A549 (cell line): ENCODE measurements at regions not wholly inside any gene's neighbourhood (a gene's known extent, or its start where the extent isn't known, plus 50 kb on each side); places are given as distances from the start of the nearest gene placed in this dataset.

Experiments
- ATAC-seq, 2 experiments: fragments of 200-7000 bp in 1 of 2; fragments of >200 bp in 1 of 2; cut with Nextera tagmentation in 1 of 2; cut with Tn5 transposase in 1 of 2; 3 replicates each; pipeline versions ENCODE4 v1.8.0 to v1.9.1; 2018 to 2020; ENCODE audit warnings: mild to moderate bottlenecking in 1 of 2, moderate library complexity in 1 of 2
- CTCF ChIA-PET: fragments of 300-600 bp; sonication (Branson Sonifier 250); formaldehyde crosslinking; extraction: SDS; loops from one replicate; lab custom pipeline; 2021; ENCODE audit warnings: antibody characterized with exemption, inconsistent platforms; lab: Yijun Ruan, JAX
- POLR2A ChIA-PET: fragments of 350-600 bp; formaldehyde crosslinking; extraction: SDS; loops from one replicate; lab custom pipeline; 2021; ENCODE audit warnings: antibody characterized with exemption, inconsistent platforms; lab: Yijun Ruan, JAX
- DNase-seq, 2 experiments: peaks; one replicate each; pipeline versions ENCODE4 v3.0.0 to v3.0.0-alpha.2; 2011 to 2016; ENCODE audit warnings: low read depth in 1 of 2, low spot score in 1 of 2
- FAIRE-seq: peaks from 2 replicates; lab custom pipeline; 2011; peaks lifted over from hg19 to GRCh38; lab: Jason Lieb, UNC
- H3K27ac ChIP-seq, 2 experiments: fragments of >200 bp; sonication (Bioruptor Twin); formaldehyde crosslinking; 3 replicates each; pipeline ENCODE4 v1.5.1; 2016 to 2017
- H3K4me1 ChIP-seq: fragments of >200 bp; sonication (Bioruptor Twin); formaldehyde crosslinking; 3 replicates; pipeline ENCODE4 v1.6.1; 2016
- H3K4me2 ChIP-seq: fragments of >200 bp; sonication (Bioruptor Twin); formaldehyde crosslinking; 3 replicates; pipeline ENCODE4 v1.6.1; 2016
- H3K4me3 ChIP-seq: fragments of >200 bp; sonication (Bioruptor Twin); formaldehyde crosslinking; 3 replicates; pipeline ENCODE4 v1.5.1; 2016
- H3K9me3 ChIP-seq: fragments of >200 bp; sonication (Bioruptor Twin); formaldehyde crosslinking; 3 replicates; pipeline ENCODE4 v1.6.1; 2016
- CBX2 ChIP-seq: fragments of 200-600 bp; sonication (generic); IDR thresholded peaks from 2 replicates; pipeline ENCODE4 v1.6.1; 2016; ENCODE audit warnings: low read depth, mild to moderate bottlenecking, borderline replicate concordance
- CBX8 ChIP-seq: fragments of 200-600 bp; sonication (generic); IDR thresholded peaks from 2 replicates; pipeline ENCODE4 v1.6.1; 2016
- CEBPB ChIP-seq, 2 experiments: fragments of >200 bp in 1 of 2; sonication (Bioruptor Twin) in 1 of 2; formaldehyde crosslinking in 1 of 2; IDR thresholded peaks; 2 replicates each; pipeline ENCODE4 v1.6.1; 2012 to 2016
- CHD2 ChIP-seq: fragments of 150-350 bp; IDR thresholded peaks from 2 replicates; pipeline ENCODE4 v1.6.1; 2014; ENCODE audit warnings: low read length; ENCODE audit not compliant: partially characterized antibody
- CHD4 ChIP-seq: fragments of 200-600 bp; sonication (generic); IDR thresholded peaks from 2 replicates; pipeline ENCODE4 v1.6.1; 2016; ENCODE audit warnings: antibody characterized with exemption, mild to moderate bottlenecking, borderline replicate concordance
- E2F6 ChIP-seq: IDR thresholded peaks from 2 replicates; pipeline ENCODE4 v1.6.1; 2012; ENCODE audit warnings: low read depth, borderline replicate concordance
- EHF ChIP-seq: fragments of 250-450 bp; sonication (Bioruptor Pico); IDR thresholded peaks from 2 replicates; pipeline ENCODE4 v1.5.0; 2020; ENCODE audit warnings: mild to moderate bottlenecking
- EHMT2 ChIP-seq: fragments of 200-600 bp; sonication (generic); IDR thresholded peaks from 2 replicates; pipeline ENCODE4 v1.6.1; 2016; ENCODE audit warnings: antibody characterized with exemption, low read depth, mild to moderate bottlenecking, moderate library complexity
- ELK1 ChIP-seq: fragments of 150-350 bp; IDR thresholded peaks from 2 replicates; pipeline ENCODE4 v1.6.1; 2014; ENCODE audit warnings: low read depth, mild to moderate bottlenecking, low read length
- EP300 ChIP-seq, 2 experiments: fragments of >200 bp; sonication (Bioruptor Twin); formaldehyde crosslinking; IDR thresholded peaks; 2 replicates in 1 of 2; 3 replicates in 1 of 2; pipeline ENCODE4 v1.6.1; 2016 to 2017
- FOSL2 ChIP-seq, 2 experiments: fragments of 450-650 bp in 1 of 2; fragments of >200 bp in 1 of 2; sonication (Bioruptor Twin) in 1 of 2; formaldehyde crosslinking; IDR thresholded peaks; 2 replicates each; pipeline versions ENCODE4 v1.5.0 to v1.6.1; 2016 to 2020; ENCODE audit warnings: mild to moderate bottlenecking in 1 of 2, moderate library complexity in 1 of 2
- FOXS1 ChIP-seq: fragments of 250-450 bp; sonication (Bioruptor Pico); IDR thresholded peaks from 2 replicates; pipeline ENCODE4 v1.5.0; 2020; ENCODE audit warnings: mild to moderate bottlenecking, moderate library complexity
- HDAC2 ChIP-seq: fragments of 200-600 bp; sonication (generic); IDR thresholded peaks from 2 replicates; pipeline ENCODE4 v1.6.1; 2016
- HES2 ChIP-seq: fragments of >200 bp; sonication (Bioruptor Twin); formaldehyde crosslinking; IDR thresholded peaks from 2 replicates; pipeline ENCODE4 v1.6.1; 2016
- HEYL ChIP-seq: fragments of 250-450 bp; sonication (Bioruptor Pico); IDR thresholded peaks from 2 replicates; pipeline ENCODE4 v1.8.0; 2021; ENCODE audit warnings: mild to moderate bottlenecking, moderate library complexity
- HOXB13 ChIP-seq: fragments of 250-450 bp; sonication (Bioruptor Pico); IDR thresholded peaks from 2 replicates; pipeline ENCODE4 v1.5.0; 2020; ENCODE audit warnings: low read depth, mild to moderate bottlenecking, moderate library complexity
- KDM1A ChIP-seq: fragments of 200-600 bp; sonication (generic); IDR thresholded peaks from 2 replicates; pipeline ENCODE4 v1.6.1; 2016; ENCODE audit warnings: low read depth, mild to moderate bottlenecking
- KDM5A ChIP-seq: fragments of 200-600 bp; sonication (generic); IDR thresholded peaks from 2 replicates; pipeline ENCODE4 v1.6.1; 2016; ENCODE audit warnings: antibody characterized with exemption, mild to moderate bottlenecking
- MAX ChIP-seq: IDR thresholded peaks from 2 replicates; pipeline ENCODE4 v1.6.1; 2012
- MYC ChIP-seq: IDR thresholded peaks from 2 replicates; pipeline ENCODE4 v1.6.1; 2012; ENCODE audit warnings: mild to moderate bottlenecking, inconsistent platforms, low read length, improper control_type of control experiment, borderline replicate concordance
- NPAS2 ChIP-seq: fragments of 250-450 bp; sonication (Bioruptor Pico); IDR thresholded peaks from 2 replicates; pipeline ENCODE4 v1.8.0; 2022; ENCODE audit warnings: mild to moderate bottlenecking, moderate library complexity, borderline replicate concordance
- PHF8 ChIP-seq: fragments of 200-600 bp; sonication (generic); IDR thresholded peaks from 2 replicates; pipeline ENCODE4 v1.6.1; 2016; ENCODE audit warnings: low read depth, mild to moderate bottlenecking, antibody characterized with exemption, moderate library complexity, borderline replicate concordance
- POLR2A ChIP-seq: IDR thresholded peaks from 2 replicates; pipeline ENCODE4 v1.6.1; 2012; ENCODE audit warnings: mild to moderate bottlenecking, low read length
- POLR2AphosphoS2 ChIP-seq: conservative IDR thresholded peaks from 2 replicates; pipeline ENCODE4 v1.6.1; 2012; ENCODE audit warnings: low read length, improper control_type of control experiment, inconsistent platforms
- RAD21 ChIP-seq, 2 experiments: fragments of >200 bp in 1 of 2; sonication (Bioruptor Twin) in 1 of 2; formaldehyde crosslinking in 1 of 2; IDR thresholded peaks in 1 of 2; conservative IDR thresholded peaks in 1 of 2; 2 replicates in 1 of 2; 3 replicates in 1 of 2; pipeline ENCODE4 v1.6.1; 2012 to 2018; ENCODE audit warnings: inconsistent platforms in 1 of 2
- REST ChIP-seq: fragments of 200-600 bp; sonication (generic); IDR thresholded peaks from 2 replicates; pipeline ENCODE4 v1.6.1; 2016; ENCODE audit warnings: antibody characterized with exemption, mild to moderate bottlenecking, moderate library complexity
- SREBF2 ChIP-seq: fragments of 450-650 bp; IDR thresholded peaks from 2 replicates; pipeline ENCODE4 v1.6.1; 2014; ENCODE audit warnings: mild to moderate bottlenecking, moderate library complexity
- TP53 ChIP-seq: fragments of 250-450 bp; sonication (Bioruptor Pico); IDR thresholded peaks from 2 replicates; pipeline ENCODE4 v1.5.0; 2021; ENCODE audit warnings: mild to moderate bottlenecking, moderate library complexity
- ZC3H11A ChIP-seq: fragments of 450-650 bp; IDR thresholded peaks from 2 replicates; pipeline ENCODE4 v1.6.1; 2014; ENCODE audit warnings: antibody characterized with exemption, mild to moderate bottlenecking
- ZFP36 ChIP-seq: fragments of 450-650 bp; IDR thresholded peaks from 2 replicates; pipeline ENCODE4 v1.6.1; 2014; ENCODE audit warnings: borderline replicate concordance; ENCODE audit not compliant: partially characterized antibody
- ZNF302 ChIP-seq: fragments of 250-450 bp; sonication (Bioruptor Pico); IDR thresholded peaks from 2 replicates; pipeline ENCODE4 v1.9.0; 2021; ENCODE audit warnings: inconsistent platforms, mild to moderate bottlenecking, moderate library complexity
- WGBS: methylation state at CpG from one replicate; pipeline ENCODE4 v1.1.6; 2017; ENCODE audit errors: missing lambda C conversion rate; 5-methylcytosine and 5-hydroxymethylcytosine counted together

GRCh38 chr1:104825401-104825800, 1075.7 kb downstream of the AMY1C start:
- H3K27ac ChIP-seq, result no peak overlapping the region
- WGBS, result 0% methylated on average over 1 of the region's 1 CpG
- ATAC-seq (no peak), DNase-seq (no peak), FAIRE-seq (no peak)
- TF ChIP-seq FOSL2 (IDR thresholded peaks at IDR 0.05) (no peak), FOSL2 (CRISPR knock-in tag; IDR thresholded peaks at IDR 0.05) (no peak), E2F6 (no peak), CEBPB (IDR thresholded peaks at IDR 0.05) (no peak), HDAC2 (no peak), CHD2 (no peak), ZC3H11A (no peak), HES2 (no peak)
- ChIA-PET CTCF (no interaction called here), POLR2A (no interaction called here)
- H3K4me3 ChIP-seq, result no peak overlapping the region
- H3K4me2 ChIP-seq, result no peak overlapping the region
- no peaks in the 10 kb centered on the region for H3K9me3 ChIP-seq
- H3K4me1 ChIP-seq, result no peaks in the 10 kb centered on the region

GRCh38 chr1:104830534-104830933, 1080.8 kb downstream of the AMY1C start:
- ATAC-seq, result no peak
- no peak overlapping the region for H3K27ac ChIP-seq
- no peak for TF ChIP-seq KDM1A
- TF ChIP-seq HDAC2, result no peak
- no peak for TF ChIP-seq REST
- TF ChIP-seq CBX8, result no peak
- TF ChIP-seq CEBPB (IDR thresholded peaks at IDR 0.05), result no peak
- TF ChIP-seq SREBF2, result no peak
- no peak for TF ChIP-seq RAD21 (conservative IDR thresholded peaks at IDR 0.05 in 1 of 2, IDR thresholded peaks at IDR 0.05 in 1 of 2)
- no peak for TF ChIP-seq EHF (CRISPR knock-in tag)
- TF ChIP-seq POLR2A, result no peak
- no peak for TF ChIP-seq EP300 (IDR thresholded peaks at IDR 0.05)
- TF ChIP-seq MYC, result no peak
- no peak for TF ChIP-seq EHMT2
- TF ChIP-seq ZNF302, result no peak
- no peak for TF ChIP-seq HEYL (CRISPR knock-in tag)
- TF ChIP-seq ZFP36, result no peak
- TF ChIP-seq, all 56 proteins: peak for 0
- FAIRE-seq (no peak), DNase-seq (no peak)
- H3K4me3 ChIP-seq, result no peak overlapping the region
- H3K9me3 ChIP-seq, result no peaks in the 10 kb centered on the region; the same call in 2 of the 3 replicates
- H3K4me2 ChIP-seq, result no peak overlapping the region
- ChIA-PET CTCF (no interaction called here), POLR2A (no interaction called here)
- 2% methylated on average over 2 of the region's 2 CpGs for WGBS
- H3K4me1 ChIP-seq, result no peaks in the 10 kb centered on the region

GRCh38 chr1:104852151-104852550, 1102.5 kb downstream of the AMY1C start:
- WGBS, result 0% methylated on average over 2 of the region's 2 CpGs
- TF ChIP-seq POLR2AphosphoS2, result no peak
- no peak for TF ChIP-seq TP53 (CRISPR knock-in tag)
- no peak for TF ChIP-seq CBX2
- TF ChIP-seq CHD4, result no peak
- TF ChIP-seq KDM5A, result no peak
- TF ChIP-seq NPAS2 (CRISPR knock-in tag), result no peak
- no peak for TF ChIP-seq CEBPB (IDR thresholded peaks at IDR 0.05)
- no peak for TF ChIP-seq ZNF302
- no peak for TF ChIP-seq HOXB13
- TF ChIP-seq MAX, result no peak
- TF ChIP-seq CBX8, result no peak
- TF ChIP-seq ELK1, result no peak
- no peak for TF ChIP-seq FOXS1 (CRISPR knock-in tag)
- no peak for TF ChIP-seq PHF8
- TF ChIP-seq MYC, result no peak
- TF ChIP-seq SREBF2, result no peak
- FAIRE-seq, result no peak
- ChIA-PET CTCF (no interaction called here), POLR2A (no interaction called here)
- no peaks in the 10 kb centered on the region for H3K9me3 ChIP-seq
- no peak overlapping the region for H3K27ac ChIP-seq
- no peak for DNase-seq
- no peak for ATAC-seq
- H3K4me1 ChIP-seq, result no peaks in the 10 kb centered on the region
- no peak overlapping the region for H3K4me2 ChIP-seq
- H3K4me3 ChIP-seq, result no peak overlapping the region
